HG03280 (cell line): ENCODE measurements at regions not wholly inside any gene's neighbourhood (a gene's known extent, or its start where the extent isn't known, plus 50 kb on each side); places are given as distances from the start of the nearest gene placed in this dataset.
"Not testable (repeated sequence)": the region's sequence is repeated elsewhere in the genome, so short reads cannot be mapped to it uniquely, and the experiment has no call there.

Experiments
- ATAC-seq: cut with Tn5 transposase; IDR thresholded peaks from one replicate; pipeline ENCODE4 v1.9.1; 2021; ENCODE audit warnings: mild to moderate bottlenecking, moderate library complexity; ENCODE audit not compliant: unreplicated experiment

GRCh38 chr4:189136462-189136861 is 804.2 kb upstream of the FRG1 start:
- no peak for ATAC-seq

GRCh38 chr4:189143263-189143952 is 797.3 kb upstream of the FRG1 start:
- ATAC-seq = no peak

GRCh38 chr4:189147005-189147929 is 793.4 kb upstream of the FRG1 start:
- no peak for ATAC-seq

- not testable (repeated sequence) for ATAC-seq
These were observed 785.6 kb upstream of the FRG1 start for GRCh38 chr4:189155083-189155482.

- ATAC-seq = no peak
These were observed 778.4 kb upstream of the FRG1 start for GRCh38 chr4:189162073-189162789.

GRCh38 chr4:189162888-189163287 is 777.8 kb upstream of the FRG1 start:
- ATAC-seq = no peak

GRCh38 chr4:189176002-189176401 is 764.7 kb upstream of the FRG1 start:
- ATAC-seq = no peak

GRCh38 chr4:189177130-189177529 is 763.5 kb upstream of the FRG1 start:
- no peak for ATAC-seq

GRCh38 chr4:189178125-189178746 is 762.4 kb upstream of the FRG1 start:
- no peak for ATAC-seq

- ATAC-seq = no peak
These were observed 754.8 kb upstream of the FRG1 start for GRCh38 chr4:189185810-189186432.

- ATAC-seq = no peak
These were observed 753.1 kb upstream of the FRG1 start for GRCh38 chr4:189187531-189188052.

- ATAC-seq = no peak
These were observed 742.0 kb upstream of the FRG1 start for GRCh38 chr4:189198624-189199023.

- no peak for ATAC-seq
These were observed 740.3 kb upstream of the FRG1 start for GRCh38 chr4:189200353-189200752.

GRCh38 chr4:189202182-189202868 is 738.3 kb upstream of the FRG1 start:
- no peak for ATAC-seq

GRCh38 chr4:189202869-189203271 is 737.8 kb upstream of the FRG1 start:
- no peak for ATAC-seq

GRCh38 chr4:189204616-189205015 is 736.1 kb upstream of the FRG1 start:
- no peak for ATAC-seq

- ATAC-seq = no peak
These were observed 733.7 kb upstream of the FRG1 start for GRCh38 chr4:189206953-189207352.

- no peak for ATAC-seq
These were observed 732.8 kb upstream of the FRG1 start for GRCh38 chr4:189207872-189208271.

GRCh38 chr4:189215574-189215973 is 725.1 kb upstream of the FRG1 start:
- no peak for ATAC-seq

GRCh38 chr4:189221691-189222090 is 719.0 kb upstream of the FRG1 start:
- no peak for ATAC-seq
